HG03159 (cell line): ENCODE measurements at regions not wholly inside any gene's neighbourhood (a gene's known extent, or its start where the extent isn't known, plus 50 kb on each side); places are given as distances from the start of the nearest gene placed in this dataset.
"Not testable (repeated sequence)": the region's sequence is repeated elsewhere in the genome, so short reads cannot be mapped to it uniquely, and the experiment has no call there.

Source experiments
- ATAC-seq: cut with Tn5 transposase; IDR thresholded peaks from one replicate; pipeline ENCODE4 v1.9.1; 2021; ENCODE audit warnings: mild to moderate bottlenecking, moderate library complexity; ENCODE audit not compliant: unreplicated experiment

DNA sequence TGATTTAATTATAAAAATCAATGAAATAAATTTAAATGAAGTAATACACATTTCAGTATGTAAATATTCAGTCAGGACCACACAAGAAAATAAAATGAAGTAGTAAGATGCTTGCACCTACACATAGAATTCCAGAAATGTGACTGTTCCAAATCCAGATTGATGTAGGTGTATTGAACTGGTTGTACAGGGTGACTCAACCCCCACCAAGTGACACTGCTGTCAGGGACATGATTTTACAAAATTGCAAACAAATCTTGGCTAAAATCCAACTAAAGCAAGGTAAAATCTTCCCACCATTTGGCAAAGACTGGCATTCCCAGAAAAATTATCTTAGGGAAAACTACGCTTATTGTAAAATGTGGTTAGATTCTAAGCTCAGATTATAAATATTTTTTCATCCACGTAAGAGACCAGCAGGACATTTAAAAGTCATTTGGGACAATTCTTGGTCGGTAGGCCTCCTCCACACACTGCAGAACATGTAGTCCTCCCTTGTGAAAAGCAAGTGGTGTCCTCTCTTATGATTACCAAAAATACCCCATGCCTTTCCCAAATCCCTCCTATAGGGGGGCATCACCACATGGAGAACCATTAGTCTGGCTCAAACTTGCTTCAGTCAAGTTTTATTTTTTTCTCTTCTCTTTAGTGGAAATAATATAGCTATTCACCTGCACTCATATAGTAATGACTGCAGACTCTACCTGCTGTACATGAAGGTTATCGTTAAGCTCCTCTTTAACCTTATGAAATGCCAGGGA is 287.1 kb upstream of the SMIM30 start:
- ATAC-seq, result no peak

DNA sequence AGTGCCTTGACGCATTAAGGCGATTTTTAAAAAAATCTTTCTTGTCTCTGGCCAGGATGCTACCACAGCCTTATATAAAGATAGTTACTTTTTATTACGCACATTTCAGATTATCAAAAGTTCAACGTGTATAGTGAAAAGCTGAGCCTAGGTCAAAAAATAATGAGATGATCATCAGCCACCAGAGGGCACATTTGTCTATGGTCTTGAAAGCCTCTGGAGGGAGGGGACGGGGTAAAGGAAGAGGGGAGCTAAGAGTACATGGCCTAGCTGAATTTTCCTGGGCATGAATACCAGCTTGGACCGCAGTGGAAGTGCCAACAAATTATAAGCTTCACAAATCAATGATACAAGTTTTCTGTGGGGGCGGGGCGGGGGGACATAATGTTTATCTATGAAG is 285.9 kb upstream of the SMIM30 start:
- peak; percentile 42 for ATAC-seq

DNA sequence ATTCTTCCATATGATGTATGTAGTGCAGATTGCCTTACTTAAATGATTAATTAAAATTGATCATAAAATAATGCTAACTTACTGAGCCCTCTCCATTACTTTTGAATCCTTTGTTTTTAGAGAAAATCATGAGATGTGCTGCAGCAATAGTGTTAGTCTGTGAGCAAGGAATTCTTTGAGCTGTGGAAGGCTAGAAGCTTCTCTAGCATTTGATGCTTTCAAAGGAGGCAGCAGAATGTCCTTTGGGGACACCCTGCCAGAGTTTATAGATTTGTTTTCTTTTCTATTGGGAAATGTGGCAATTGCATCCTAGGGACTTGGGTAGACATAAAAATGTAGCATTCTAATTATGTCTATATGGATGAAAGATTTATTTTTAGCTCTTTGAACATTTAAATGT is 284.1 kb upstream of the SMIM30 start:
- ATAC-seq, result no peak

DNA sequence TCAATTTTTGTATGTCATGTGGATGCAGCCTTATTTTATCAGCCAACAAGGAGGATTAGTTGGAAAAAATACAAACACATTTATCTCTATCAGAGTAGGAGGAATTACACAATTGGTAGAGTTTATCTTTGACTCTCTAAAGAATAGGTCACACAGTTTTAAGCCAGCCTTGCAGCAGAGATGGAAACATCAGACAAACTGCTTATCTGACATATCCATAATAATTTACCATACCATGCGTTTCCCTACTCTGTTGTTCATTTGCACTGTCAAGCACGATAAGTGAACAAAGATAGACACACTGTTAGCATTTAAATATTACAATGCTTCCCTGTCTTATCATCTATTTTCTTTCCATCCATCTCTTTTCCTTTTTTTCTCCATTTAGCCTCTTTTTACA is 283.7 kb upstream of the SMIM30 start:
- no peak for ATAC-seq

DNA sequence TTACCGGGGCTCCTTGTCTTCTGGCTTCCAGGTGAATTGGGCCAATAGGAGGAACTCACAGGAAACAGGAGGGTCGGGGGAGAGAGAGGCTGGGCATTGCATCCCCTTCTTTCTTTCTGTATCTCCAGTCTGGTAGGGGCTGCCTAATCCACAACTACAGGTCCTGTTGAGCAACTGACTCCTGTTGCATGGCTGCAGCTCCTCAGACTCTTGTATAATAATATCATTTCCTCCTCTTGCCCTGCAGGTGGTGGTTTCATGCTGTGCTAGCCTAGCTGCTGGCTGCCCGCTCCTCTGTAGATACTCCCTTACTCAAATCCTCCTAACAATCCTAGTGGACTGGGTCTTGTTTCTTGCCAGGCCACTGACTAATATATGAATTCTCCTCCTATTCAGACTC is 276.5 kb upstream of the SMIM30 start:
- no peak for ATAC-seq

DNA sequence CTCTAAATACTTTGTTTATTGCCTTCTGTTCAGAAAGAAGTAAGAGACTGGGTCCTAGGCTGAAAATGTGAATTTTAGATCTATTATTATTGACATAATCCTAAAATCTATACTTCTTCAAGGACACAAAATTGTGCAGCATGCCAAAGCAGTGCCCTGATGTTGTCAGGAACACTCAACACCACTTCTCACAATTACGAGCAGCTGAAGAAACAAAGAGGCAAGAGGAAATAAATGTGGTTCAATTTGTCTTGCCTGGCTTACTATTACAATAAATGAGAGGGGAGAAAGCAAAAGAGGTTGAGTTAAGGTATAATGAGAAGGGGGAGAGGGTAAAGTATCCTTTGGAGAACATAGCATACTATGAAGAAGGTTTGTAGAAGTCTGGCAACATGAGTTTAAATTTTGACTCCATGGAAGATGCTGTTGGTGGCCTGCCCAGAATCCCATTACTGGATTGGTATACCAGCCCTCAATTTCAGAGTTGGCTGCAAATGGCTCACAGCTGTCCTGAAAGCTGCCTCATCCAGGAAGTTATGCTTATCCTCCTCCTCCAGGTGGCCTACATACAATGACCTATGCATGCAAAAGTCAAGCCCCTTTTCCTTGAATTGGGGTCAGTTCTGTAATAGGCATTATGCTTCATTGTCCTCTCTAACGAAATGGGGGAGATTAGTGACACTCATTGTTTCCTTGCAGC is 274.6 kb upstream of the SMIM30 start:
- ATAC-seq, result no peak

DNA sequence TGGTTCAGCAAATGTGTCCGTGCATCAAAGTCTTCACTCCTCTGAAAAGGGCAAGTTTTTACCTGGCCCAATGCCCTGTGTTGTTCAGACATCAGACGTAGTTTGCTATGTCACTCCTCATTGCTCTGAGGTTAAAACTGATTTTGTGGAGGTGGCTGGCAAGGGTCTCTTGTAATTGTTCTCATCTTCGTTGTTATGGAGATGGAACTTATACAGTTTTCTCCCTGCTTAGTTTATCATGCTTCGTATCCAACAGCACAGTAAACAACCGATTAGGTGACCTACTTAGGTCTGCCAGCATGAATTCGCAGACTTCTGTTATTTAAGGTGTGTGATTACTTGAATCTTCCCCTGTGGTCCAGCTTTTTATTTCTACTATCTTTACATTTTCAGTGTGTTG is 274.1 kb upstream of the SMIM30 start:
- ATAC-seq, result no peak

DNA sequence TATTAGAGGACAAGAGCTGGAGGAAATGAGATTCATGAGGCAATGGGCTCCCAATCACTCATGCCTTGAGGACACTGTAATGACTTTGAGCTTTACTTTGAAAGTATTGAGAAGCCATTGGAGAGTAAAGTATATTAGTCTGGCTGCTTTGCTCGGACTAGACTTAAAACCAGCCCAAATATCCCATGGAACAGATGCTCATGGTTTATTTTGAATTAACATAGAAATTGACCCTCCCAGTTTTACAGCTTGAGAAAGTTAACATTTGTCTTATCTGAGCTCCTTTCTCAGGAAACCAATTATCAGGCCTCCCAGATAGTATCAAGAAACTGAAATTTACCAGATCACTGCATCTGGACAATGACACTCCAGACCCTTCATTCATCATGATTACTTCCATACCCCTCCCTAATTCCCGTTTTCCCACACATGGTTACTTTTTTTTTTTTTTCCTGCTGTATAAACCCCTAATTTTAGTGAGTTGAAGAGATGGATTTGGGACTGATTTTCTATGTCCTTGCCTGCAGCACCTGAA is 270.8 kb upstream of the SMIM30 start:
- ATAC-seq, result no peak

DNA sequence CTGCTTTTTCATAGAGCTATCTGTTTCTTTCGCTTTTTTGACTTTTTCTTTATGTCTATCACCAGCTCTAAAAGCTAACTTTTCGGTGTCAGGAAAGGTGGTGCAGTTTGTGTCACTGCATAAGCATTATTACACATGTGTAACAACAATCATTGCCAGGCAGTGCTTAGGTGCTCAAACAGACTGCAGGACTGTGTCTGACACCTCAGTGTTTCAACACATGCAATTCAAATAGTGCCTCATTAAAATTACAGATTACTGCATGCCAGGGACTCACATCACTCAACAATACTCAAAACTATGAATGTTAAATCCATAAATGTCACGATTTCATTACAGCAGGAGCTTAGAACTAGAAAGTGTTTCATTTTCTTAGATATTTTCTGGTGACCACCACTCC is 265.3 kb upstream of the SMIM30 start:
- ATAC-seq, result no peak

DNA sequence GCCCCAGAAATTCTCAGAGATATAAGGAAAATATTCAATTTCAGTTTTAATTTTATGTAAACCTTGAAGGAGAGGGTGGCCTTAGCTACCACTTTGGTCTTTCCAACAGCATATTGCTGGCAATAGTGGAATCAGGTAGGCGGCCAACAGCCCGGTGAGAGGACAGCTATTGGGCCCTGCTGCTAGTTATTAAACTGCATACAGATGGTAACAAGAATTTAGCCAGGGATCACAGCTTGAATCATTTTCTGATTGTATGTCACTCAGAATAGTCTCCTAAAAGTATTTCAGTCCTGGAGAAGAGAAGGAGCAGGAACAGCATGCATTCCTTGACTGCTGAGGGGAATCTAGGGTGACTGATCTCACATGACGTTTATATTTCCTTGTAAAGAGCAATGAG is 261.4 kb upstream of the SMIM30 start:
- ATAC-seq, result no peak

DNA sequence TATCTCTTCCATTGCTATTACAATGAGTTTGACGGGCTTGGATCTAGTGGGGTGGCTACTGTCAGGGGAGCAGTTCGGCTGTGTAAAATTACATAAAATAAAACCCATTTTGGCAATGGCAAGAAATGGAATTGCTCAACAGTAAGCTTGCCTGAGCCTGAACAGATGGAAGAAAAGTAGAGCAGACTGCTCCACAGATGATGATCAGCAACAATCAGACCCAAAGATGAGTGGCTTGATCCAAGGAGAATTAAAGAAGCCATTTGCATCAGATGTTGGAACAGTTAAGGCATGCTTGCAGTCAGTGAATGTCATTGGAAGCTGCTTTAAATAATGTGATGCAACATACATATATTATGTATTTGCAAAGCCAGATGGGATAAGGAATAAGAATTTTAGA is 256.6 kb upstream of the SMIM30 start:
- ATAC-seq, result no peak

DNA sequence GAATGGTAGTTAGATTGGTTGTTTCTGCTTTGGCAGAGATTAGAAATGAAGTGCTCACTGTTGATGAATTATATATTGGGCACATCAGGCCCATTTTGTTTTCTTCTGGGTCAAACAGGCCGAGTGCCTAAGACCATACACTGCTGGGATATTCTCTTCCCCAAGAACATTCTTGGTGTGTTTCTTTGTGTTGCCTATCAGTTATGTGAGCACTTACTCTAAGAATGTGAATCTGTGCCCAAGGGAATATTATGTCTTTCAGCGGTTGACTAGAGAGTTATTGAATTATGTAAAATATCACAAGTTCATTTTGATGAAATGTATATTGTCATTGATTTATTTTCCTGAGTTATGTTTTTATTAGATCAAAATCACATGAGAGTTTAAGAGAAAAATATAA is 255.5 kb upstream of the SMIM30 start:
- ATAC-seq, result no peak

DNA sequence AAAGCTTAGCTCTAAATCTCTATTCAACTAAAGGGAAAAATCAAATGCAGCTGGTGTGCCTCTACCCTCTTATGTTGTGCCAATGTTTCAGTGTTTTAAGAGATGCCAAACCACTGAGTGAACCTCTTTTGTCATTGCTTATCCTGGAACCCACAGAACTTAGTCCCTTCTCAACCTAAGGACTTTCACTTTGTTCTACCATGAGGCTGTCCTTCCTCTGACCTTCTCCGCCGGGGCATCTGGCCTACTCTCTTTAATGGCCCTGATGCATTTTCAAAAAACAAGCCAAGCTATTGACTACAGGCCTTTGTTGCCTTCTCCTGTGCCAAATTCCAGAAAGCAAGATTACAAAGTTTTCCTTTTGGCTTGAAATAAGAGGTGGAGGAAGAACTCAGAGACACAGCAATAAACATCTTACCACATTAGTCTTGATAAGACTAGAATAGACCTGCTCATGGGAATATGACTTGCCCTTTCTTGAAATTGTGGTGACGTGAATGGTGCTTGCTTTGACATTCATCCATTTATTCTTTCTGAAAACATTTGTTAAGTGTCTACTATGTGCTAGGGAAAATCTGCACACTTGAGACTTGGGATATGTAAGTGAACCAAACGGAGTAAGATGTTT is 253.2 kb upstream of the SMIM30 start:
- no peak for ATAC-seq

DNA sequence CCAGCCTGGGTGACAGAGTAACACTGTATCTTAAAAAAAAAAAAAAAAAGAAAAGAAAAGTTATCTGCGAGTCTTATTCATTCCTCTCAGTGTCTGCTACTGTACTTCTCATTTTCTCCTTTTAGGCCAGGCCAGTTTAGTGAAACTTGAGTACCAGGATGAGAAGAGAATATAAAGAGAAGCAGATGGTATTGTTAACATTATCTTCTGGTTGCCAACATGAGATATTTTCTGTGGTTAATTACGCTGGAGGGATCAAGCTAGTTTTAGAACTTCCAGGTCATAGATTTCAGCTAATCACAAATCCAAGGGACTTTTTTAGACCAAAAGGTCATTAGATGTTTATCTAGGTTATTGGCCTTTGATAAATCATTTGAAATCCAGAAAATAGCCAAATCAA is 252.6 kb upstream of the SMIM30 start:
- no peak for ATAC-seq

DNA sequence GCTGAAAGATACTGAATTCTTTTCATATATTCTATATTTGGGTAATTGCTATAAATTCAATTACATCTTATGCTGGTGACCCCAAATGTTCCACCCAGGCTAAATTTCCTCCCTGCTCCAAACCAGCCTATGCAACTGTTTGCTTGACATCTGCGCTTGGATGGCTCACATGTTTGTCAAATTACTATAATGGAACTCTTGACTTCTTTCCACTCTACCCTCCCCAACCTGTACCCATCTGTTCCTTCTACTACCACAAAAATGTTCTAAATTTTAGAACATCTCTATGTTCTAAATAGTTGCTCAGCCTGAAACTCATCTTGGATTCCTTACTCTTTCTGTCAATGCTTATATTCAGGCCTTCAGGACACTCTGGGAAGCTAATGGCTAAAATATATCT is 249.9 kb upstream of the SMIM30 start:
- no peak for ATAC-seq

DNA sequence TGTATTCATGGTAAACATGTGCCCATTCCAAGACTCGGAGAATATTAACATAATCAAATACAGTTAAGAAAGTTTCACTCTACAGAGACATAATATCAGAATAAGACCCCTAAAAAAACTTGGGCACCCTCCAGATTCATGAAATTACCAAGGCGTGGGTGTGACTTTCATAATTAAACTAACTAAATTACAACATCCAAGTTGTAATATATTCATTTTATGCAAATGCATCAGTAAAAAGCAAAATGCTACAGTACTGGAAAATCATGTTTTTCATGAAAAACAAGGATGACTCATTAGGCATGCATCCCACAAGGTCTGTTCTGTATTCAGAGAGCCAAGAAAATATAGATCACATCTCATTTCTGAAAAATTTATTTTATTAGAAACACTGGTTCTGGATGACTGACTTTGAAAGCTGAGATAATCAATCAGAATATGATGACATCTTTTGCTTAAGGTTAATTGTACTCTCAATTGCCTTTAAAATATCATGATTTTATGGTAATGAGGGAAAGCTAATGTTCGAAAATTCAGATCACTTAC is 248.8 kb upstream of the SMIM30 start:
- no peak for ATAC-seq

DNA sequence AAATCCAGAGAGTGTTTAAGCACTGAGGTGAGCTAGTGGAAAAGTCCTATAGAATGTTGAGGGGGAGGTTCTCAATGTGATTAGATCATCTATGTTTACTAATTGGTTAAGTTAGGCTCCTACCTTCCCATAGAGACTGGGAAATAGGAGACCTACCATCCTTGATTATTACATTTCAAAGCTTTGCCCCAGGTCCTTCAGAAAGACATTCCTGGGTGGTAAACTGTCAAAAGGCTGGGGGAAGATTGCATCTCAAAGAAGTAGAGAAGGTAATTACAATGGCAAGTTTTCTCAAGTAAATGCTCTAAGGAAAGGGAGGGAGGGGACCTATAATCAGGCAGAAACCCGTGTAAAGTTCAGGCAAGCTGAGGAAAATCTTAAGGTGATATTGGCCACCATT is 247.8 kb upstream of the SMIM30 start:
- ATAC-seq, result no peak

DNA sequence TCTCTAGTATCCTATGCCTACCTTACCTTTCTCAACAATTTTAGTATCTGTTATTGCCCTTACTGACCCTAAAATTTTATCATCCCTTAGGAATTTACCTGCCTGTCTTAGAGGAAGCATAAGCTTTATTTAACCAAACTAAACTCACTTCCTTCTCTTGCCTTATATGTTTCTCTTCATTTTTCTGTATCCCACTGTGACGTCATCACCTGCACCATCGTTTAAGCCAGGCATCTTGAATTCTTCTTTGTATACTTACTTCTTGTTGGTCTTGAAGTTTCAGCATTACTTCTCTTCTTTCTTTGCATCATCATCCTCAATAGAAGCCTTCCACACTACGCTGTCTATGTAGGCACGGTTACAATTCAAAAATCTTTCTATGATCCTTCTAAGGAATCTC is 231.0 kb upstream of the SMIM30 start:
- ATAC-seq, result no peak

DNA sequence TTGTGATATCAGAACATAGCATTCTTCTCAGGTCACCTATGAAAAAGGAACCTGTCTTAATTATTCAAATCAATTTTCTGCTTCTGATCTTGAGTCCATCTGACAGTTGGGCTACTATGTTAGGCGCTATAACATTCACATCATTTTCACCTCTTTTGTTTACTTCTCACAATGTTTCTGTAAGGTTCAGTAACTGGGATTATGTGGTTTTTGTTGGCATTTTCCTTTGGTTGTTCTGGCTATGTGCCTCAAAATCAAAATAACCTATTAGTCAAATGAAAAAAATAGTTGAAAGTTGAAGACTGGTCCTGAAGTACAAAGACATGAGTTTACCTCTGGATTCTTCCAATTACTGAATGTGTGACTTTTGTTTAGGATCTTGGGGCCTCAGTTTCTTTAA is 221.3 kb upstream of the SMIM30 start:
- no peak for ATAC-seq

DNA sequence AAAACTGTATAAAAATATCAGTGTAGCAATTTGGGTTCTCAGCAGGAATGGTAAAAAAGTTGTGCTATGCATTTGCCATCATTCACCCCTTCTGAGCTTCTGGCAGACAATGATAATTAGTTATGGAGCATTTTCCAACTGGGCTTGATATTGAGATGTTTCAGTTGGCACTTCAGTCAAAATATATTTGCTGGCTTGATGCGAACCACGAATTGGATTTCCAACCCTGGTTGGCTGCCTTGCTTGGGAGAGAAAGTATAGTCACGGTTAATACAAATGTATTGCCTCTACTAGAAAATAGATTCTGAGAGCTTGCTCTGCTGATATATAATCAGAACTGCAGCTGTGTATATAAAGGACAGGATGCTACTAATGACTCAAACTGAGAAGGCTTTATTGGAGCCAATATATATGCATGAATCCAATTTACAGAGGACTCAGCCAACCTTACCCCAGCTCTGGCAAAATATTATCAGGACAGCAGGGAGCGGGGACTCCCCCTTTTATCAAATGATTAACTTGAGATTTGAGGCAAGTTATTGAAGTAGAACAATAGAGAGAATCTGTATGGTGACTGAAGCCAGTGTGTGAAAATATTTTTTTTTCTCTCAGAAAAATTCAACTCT is 219.8 kb upstream of the SMIM30 start:
- peak; percentile 87 for ATAC-seq

DNA sequence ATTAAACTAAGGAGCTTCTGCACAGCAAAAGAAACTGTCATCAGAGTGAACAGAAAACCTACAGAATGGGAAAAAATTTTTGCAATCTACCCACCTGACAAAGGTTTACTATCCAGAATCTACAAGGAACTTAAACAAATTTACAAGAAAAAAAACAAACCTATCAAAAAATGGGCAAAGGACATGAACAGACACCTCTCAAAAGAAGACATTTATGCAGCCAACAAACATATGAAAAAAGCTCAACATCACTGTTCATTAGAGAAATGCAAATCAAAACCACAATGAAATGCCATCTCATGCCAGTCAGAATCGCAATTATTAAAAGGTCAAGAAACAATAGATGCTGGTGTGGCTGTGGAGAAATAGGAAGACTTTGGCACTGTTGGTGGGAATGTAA is 218.5 kb upstream of the SMIM30 start:
- ATAC-seq, result not testable (repeated sequence)
